WTC11 (cell line): ENCODE measurements at regions not wholly inside any gene's neighbourhood (a gene's known extent, or its start where the extent isn't known, plus 50 kb on each side); places are given as distances from the start of the nearest gene placed in this dataset.

Source experiments
- ATAC-seq: fragments of 200-7000 bp; cut with Tn5 transposase; 2 replicates; pipeline ENCODE4 v1.10.0; 2021; ENCODE audit warnings: mild to moderate bottlenecking, moderate library complexity
- CTCF ChIA-PET: fragments of 300-600 bp; sonication (Branson Sonifier 250); formaldehyde crosslinking; loops from one replicate; lab custom pipeline; 2021; ENCODE audit warnings: antibody characterized with exemption; lab: Charles Lee
- POLR2A ChIA-PET: fragments of 350-600 bp; sonication (Branson Sonifier 250); formaldehyde crosslinking; loops from one replicate; lab custom pipeline; 2021; ENCODE audit warnings: antibody characterized with exemption; lab: Charles Lee
- DNase-seq: peaks from one replicate; pipeline ENCODE4 v3.0.0; 2021; ENCODE audit warnings: low spot score
- H3K27ac Mint-ChIP-seq: 2 replicates; pipeline ENCODE4 v1.8.0; 2021; ENCODE audit warnings: mixed read lengths
- H3K27me3 Mint-ChIP-seq: 2 replicates; pipeline ENCODE4 v1.8.0; 2021; ENCODE audit warnings: low read depth, mild to moderate bottlenecking, moderate library complexity, mixed read lengths
- H3K36me3 Mint-ChIP-seq: 2 replicates; pipeline ENCODE4 v1.8.0; 2021; ENCODE audit warnings: mixed read lengths
- H3K4me1 Mint-ChIP-seq: 2 replicates; pipeline ENCODE4 v1.8.0; 2022; ENCODE audit warnings: mixed read lengths
- H3K4me3 Mint-ChIP-seq: 2 replicates; pipeline ENCODE4 v1.8.0; 2021; ENCODE audit warnings: mild to moderate bottlenecking, moderate library complexity, mixed read lengths
- H3K9me3 Mint-ChIP-seq: 2 replicates; pipeline ENCODE4 v1.8.0; 2021; ENCODE audit warnings: mixed read lengths
- ATF1 ChIP-seq: sonication (generic); formaldehyde crosslinking; IDR thresholded peaks from 2 replicates; pipeline ENCODE4 v1.8.1; 2023; ENCODE audit warnings: mild to moderate bottlenecking, moderate library complexity, missing genetic modification reagents
- GTF2I ChIP-seq: fragments of 250-450 bp; sonication (Bioruptor Pico); conservative IDR thresholded peaks from 2 replicates; pipeline ENCODE4 v1.4.0; 2021; ENCODE audit warnings: mild to moderate bottlenecking
- KAT7 ChIP-seq: sonication (generic); formaldehyde crosslinking; IDR thresholded peaks from 2 replicates; pipeline ENCODE4 v1.8.1; 2023; ENCODE audit warnings: missing genetic modification reagents, mild to moderate bottlenecking, borderline replicate concordance
- NFE2L1 ChIP-seq: sonication (generic); formaldehyde crosslinking; IDR thresholded peaks from 2 replicates; pipeline ENCODE4 v1.8.1; 2023; ENCODE audit warnings: missing genetic modification reagents
- PRRX2 ChIP-seq: fragments of 250-450 bp; sonication (Bioruptor Pico); IDR thresholded peaks from 2 replicates; pipeline ENCODE4 v1.8.0; 2021; ENCODE audit warnings: mild to moderate bottlenecking
- RELA ChIP-seq: sonication (generic); formaldehyde crosslinking; IDR thresholded peaks from 2 replicates; pipeline ENCODE4 v1.8.1; 2022; ENCODE audit warnings: missing genetic modification reagents, mild to moderate bottlenecking, borderline replicate concordance
- SOX15 ChIP-seq: fragments of 250-450 bp; sonication (Bioruptor Pico); IDR thresholded peaks from 2 replicates; pipeline ENCODE4 v1.9.0; 2021; ENCODE audit warnings: mild to moderate bottlenecking
- TEAD1 ChIP-seq: sonication (generic); formaldehyde crosslinking; IDR thresholded peaks from 2 replicates; pipeline ENCODE4 v1.8.0; 2022; ENCODE audit warnings: mild to moderate bottlenecking, missing genetic modification reagents
- TEAD4 ChIP-seq: sonication (generic); formaldehyde crosslinking; IDR thresholded peaks from 2 replicates; pipeline ENCODE4 v1.8.0; 2022; ENCODE audit warnings: mild to moderate bottlenecking, missing genetic modification reagents
- ZNF416 ChIP-seq: fragments of 250-450 bp; sonication (Bioruptor Pico); IDR thresholded peaks from 2 replicates; pipeline ENCODE4 v1.9.0; 2021; ENCODE audit warnings: mild to moderate bottlenecking, inconsistent platforms
- ZNF671 ChIP-seq: fragments of 250-450 bp; sonication (Bioruptor Pico); IDR thresholded peaks from 2 replicates; pipeline ENCODE4 v1.8.0; 2021; ENCODE audit warnings: mild to moderate bottlenecking
- TF ChIP-seq, protein P1 (sequence below): fragments of 200-600 bp; IDR thresholded peaks from 2 replicates; pipeline ENCODE4 v1.8.0; 2022; ENCODE audit warnings: antibody characterized with exemption
- TF ChIP-seq, protein P2 (sequence below): sonication (generic); formaldehyde crosslinking; conservative IDR thresholded peaks from 2 replicates; pipeline ENCODE4 v1.8.1; 2022; ENCODE audit warnings: mild to moderate bottlenecking, missing genetic modification reagents
- TF ChIP-seq, protein P3 (sequence below): sonication (generic); formaldehyde crosslinking; IDR thresholded peaks from 2 replicates; pipeline ENCODE4 v1.8.1; 2023; ENCODE audit warnings: mild to moderate bottlenecking, missing genetic modification reagents, borderline replicate concordance
- TF ChIP-seq, protein P4 (sequence below): sonication (generic); formaldehyde crosslinking; IDR thresholded peaks from 2 replicates; pipeline ENCODE4 v1.8.1; 2023; ENCODE audit warnings: mild to moderate bottlenecking, missing genetic modification reagents
- TF ChIP-seq, protein P5 (sequence below): sonication (generic); formaldehyde crosslinking; IDR thresholded peaks from 2 replicates; pipeline ENCODE4 v1.8.1; 2023; ENCODE audit warnings: mild to moderate bottlenecking, moderate library complexity, missing genetic modification reagents
- TF ChIP-seq, protein P6 (sequence below): sonication (generic); formaldehyde crosslinking; IDR thresholded peaks from 2 replicates; pipeline ENCODE4 v1.8.1; 2022; ENCODE audit warnings: low read depth, mild to moderate bottlenecking, moderate library complexity, missing genetic modification reagents, borderline replicate concordance
- TF ChIP-seq, protein P7 (sequence below): fragments of 250-450 bp; sonication (Bioruptor Pico); conservative IDR thresholded peaks from 2 replicates; pipeline ENCODE4 v1.9.0; 2021; ENCODE audit warnings: mild to moderate bottlenecking

DNA sequence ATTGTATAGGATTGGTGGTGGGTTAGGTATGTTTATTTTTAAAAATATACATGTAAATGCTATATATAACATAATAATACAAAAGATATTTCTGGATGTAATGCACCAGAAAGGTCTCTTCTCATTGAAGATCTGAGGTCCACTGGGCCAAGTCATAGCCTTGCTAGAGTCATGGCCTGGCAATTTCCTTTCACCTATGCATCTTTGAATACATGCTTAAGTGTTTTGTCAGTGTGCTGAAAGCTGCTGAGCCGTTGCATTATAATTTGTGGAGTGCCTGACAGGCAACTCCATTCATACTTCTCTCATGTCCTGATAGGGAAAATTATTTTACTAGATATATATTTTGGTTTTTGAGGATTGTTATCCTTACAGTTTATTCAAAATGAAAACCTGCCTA is 410.2 kb upstream of the CT83 start:
- TF ChIP-seq, protein P1, sequence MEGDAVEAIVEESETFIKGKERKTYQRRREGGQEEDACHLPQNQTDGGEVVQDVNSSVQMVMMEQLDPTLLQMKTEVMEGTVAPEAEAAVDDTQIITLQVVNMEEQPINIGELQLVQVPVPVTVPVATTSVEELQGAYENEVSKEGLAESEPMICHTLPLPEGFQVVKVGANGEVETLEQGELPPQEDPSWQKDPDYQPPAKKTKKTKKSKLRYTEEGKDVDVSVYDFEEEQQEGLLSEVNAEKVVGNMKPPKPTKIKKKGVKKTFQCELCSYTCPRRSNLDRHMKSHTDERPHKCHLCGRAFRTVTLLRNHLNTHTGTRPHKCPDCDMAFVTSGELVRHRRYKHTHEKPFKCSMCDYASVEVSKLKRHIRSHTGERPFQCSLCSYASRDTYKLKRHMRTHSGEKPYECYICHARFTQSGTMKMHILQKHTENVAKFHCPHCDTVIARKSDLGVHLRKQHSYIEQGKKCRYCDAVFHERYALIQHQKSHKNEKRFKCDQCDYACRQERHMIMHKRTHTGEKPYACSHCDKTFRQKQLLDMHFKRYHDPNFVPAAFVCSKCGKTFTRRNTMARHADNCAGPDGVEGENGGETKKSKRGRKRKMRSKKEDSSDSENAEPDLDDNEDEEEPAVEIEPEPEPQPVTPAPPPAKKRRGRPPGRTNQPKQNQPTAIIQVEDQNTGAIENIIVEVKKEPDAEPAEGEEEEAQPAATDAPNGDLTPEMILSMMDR = no peak
- TF ChIP-seq NFE2L1 (CRISPR knock-in tag) (no peak), TEAD1 (no peak), SOX15 (no peak), KAT7 (CRISPR knock-in tag) (no peak), ZNF416 (CRISPR knock-in tag) (no peak), TEAD4 (CRISPR knock-in tag) (no peak), ZNF671 (CRISPR knock-in tag) (no peak), GTF2I (CRISPR knock-in tag) (no peak), PRRX2 (no peak), ATF1 (CRISPR knock-in tag) (no peak), RELA (CRISPR knock-in tag) (no peak)
- TF ChIP-seq, protein P2, sequence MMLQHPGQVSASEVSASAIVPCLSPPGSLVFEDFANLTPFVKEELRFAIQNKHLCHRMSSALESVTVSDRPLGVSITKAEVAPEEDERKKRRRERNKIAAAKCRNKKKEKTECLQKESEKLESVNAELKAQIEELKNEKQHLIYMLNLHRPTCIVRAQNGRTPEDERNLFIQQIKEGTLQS (CRISPR knock-in tag) = no peak
- TF ChIP-seq, protein P3, sequence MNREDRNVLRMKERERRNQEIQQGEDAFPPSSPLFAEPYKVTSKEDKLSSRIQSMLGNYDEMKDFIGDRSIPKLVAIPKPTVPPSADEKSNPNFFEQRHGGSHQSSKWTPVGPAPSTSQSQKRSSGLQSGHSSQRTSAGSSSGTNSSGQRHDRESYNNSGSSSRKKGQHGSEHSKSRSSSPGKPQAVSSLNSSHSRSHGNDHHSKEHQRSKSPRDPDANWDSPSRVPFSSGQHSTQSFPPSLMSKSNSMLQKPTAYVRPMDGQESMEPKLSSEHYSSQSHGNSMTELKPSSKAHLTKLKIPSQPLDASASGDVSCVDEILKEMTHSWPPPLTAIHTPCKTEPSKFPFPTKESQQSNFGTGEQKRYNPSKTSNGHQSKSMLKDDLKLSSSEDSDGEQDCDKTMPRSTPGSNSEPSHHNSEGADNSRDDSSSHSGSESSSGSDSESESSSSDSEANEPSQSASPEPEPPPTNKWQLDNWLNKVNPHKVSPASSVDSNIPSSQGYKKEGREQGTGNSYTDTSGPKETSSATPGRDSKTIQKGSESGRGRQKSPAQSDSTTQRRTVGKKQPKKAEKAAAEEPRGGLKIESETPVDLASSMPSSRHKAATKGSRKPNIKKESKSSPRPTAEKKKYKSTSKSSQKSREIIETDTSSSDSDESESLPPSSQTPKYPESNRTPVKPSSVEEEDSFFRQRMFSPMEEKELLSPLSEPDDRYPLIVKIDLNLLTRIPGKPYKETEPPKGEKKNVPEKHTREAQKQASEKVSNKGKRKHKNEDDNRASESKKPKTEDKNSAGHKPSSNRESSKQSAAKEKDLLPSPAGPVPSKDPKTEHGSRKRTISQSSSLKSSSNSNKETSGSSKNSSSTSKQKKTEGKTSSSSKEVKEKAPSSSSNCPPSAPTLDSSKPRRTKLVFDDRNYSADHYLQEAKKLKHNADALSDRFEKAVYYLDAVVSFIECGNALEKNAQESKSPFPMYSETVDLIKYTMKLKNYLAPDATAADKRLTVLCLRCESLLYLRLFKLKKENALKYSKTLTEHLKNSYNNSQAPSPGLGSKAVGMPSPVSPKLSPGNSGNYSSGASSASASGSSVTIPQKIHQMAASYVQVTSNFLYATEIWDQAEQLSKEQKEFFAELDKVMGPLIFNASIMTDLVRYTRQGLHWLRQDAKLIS (CRISPR knock-in tag) = no peak
- TF ChIP-seq, protein P4, sequence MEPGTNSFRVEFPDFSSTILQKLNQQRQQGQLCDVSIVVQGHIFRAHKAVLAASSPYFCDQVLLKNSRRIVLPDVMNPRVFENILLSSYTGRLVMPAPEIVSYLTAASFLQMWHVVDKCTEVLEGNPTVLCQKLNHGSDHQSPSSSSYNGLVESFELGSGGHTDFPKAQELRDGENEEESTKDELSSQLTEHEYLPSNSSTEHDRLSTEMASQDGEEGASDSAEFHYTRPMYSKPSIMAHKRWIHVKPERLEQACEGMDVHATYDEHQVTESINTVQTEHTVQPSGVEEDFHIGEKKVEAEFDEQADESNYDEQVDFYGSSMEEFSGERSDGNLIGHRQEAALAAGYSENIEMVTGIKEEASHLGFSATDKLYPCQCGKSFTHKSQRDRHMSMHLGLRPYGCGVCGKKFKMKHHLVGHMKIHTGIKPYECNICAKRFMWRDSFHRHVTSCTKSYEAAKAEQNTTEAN (CRISPR knock-in tag) = no peak
- TF ChIP-seq, protein P5, sequence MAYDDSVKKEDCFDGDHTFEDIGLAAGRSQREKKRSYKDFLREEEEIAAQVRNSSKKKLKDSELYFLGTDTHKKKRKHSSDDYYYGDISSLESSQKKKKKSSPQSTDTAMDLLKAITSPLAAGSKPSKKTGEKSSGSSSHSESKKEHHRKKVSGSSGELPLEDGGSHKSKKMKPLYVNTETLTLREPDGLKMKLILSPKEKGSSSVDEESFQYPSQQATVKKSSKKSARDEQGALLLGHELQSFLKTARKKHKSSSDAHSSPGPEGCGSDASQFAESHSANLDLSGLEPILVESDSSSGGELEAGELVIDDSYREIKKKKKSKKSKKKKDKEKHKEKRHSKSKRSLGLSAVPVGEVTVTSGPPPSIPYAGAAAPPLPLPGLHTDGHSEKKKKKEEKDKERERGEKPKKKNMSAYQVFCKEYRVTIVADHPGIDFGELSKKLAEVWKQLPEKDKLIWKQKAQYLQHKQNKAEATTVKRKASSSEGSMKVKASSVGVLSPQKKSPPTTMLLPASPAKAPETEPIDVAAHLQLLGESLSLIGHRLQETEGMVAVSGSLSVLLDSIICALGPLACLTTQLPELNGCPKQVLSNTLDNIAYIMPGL (CRISPR knock-in tag) = no peak
- TF ChIP-seq, protein P6, sequence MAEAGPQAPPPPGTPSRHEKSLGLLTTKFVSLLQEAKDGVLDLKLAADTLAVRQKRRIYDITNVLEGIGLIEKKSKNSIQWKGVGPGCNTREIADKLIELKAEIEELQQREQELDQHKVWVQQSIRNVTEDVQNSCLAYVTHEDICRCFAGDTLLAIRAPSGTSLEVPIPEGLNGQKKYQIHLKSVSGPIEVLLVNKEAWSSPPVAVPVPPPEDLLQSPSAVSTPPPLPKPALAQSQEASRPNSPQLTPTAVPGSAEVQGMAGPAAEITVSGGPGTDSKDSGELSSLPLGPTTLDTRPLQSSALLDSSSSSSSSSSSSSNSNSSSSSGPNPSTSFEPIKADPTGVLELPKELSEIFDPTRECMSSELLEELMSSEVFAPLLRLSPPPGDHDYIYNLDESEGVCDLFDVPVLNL (CRISPR knock-in tag) = no peak
- TF ChIP-seq, protein P7, sequence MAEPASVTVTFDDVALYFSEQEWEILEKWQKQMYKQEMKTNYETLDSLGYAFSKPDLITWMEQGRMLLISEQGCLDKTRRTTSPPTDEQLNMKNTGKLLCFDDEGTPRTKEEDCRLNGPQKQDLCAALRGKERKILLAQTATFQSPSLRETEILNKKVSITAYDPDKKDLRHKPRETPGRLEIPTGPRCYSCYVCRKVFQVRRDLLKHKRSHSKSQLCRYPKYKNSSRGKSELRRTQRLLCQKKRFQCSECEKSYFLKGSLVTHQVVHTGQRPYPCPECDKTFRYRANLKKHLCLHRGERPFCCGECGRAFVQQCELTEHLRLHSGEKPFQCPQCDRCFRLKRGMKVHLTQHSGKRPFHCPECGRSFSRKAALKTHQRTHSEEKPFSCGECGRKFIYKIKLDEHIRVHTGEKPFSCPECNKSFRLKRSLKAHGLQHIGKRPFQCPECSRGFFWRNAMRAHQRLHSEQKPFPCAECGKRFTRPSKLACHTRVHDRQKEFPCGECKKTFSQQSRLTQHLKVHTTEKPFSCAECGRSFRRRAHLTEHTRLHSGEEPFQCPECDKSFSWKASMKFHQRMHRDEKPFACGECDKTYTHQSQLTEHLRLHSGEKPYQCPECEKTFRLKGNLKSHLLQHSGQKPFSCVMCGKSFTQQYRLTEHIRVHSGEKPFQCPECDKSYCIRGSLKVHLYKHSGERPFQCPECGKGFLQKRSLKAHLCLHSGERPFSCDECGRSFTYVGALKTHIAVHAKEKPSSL (CRISPR knock-in tag) = no peak
- H3K36me3 Mint-ChIP-seq = no peaks in the 10 kb centered on the region
- no peaks in the 10 kb centered on the region for H3K27me3 Mint-ChIP-seq
- DNase-seq = no peak
- H3K9me3 Mint-ChIP-seq = no peaks in the 10 kb centered on the region
- no peak overlapping the region for H3K27ac Mint-ChIP-seq
- no peak overlapping the region for H3K4me3 Mint-ChIP-seq
- CTCF ChIA-PET = no interaction called here
- H3K4me1 Mint-ChIP-seq = peaks cover 6% of the 10 kb centered on the region; the same call in 1 of the 2 replicates
- no peak for ATAC-seq
- POLR2A ChIA-PET = no interaction called here
